PC-3 (cell line): ENCODE measurements at regions not wholly inside any gene's neighbourhood (a gene's known extent, or its start where the extent isn't known, plus 50 kb on each side); places are given as distances from the start of the nearest gene placed in this dataset.

Experiments used
- ATAC-seq: fragments of 200-7000 bp; cut with Tn5 transposase; 2 replicates; pipeline ENCODE4 v1.9.1; 2020; ENCODE audit warnings: mild to moderate bottlenecking, moderate library complexity
- BruUV-seq: library from RNA; stranded (reverse); fragments of 400-500 nt; replicated peaks from 2 replicates; lab custom pipeline; 2021; lab: Mats Ljungman, UMichigan
- CTCF ChIA-PET: fragments of 300-600 bp; sonication (Branson Sonifier 250); formaldehyde crosslinking; loops from one replicate; lab custom pipeline; 2022; ENCODE audit warnings: antibody characterized with exemption; lab: Charles Lee
- POLR2A ChIA-PET: fragments of 300-600 bp; sonication (Branson Sonifier 250); formaldehyde crosslinking; loops from one replicate; lab custom pipeline; 2022; ENCODE audit warnings: antibody characterized with exemption; ENCODE audit not compliant: unreplicated experiment; lab: Charles Lee
- DNase-seq: peaks from one replicate; pipeline ENCODE4 v3.0.0-alpha.2; 2015
- H2AFZ ChIP-seq: fragments of 300-600 bp; sonication (generic); 2 replicates; pipeline ENCODE4 v1.6.0; 2016; ENCODE audit warnings: antibody characterized with exemption, low read length
- H3F3A ChIP-seq: fragments of 300-600 bp; sonication (generic); one replicate; pipeline ENCODE4 v1.6.0; 2017; ENCODE audit warnings: antibody characterized with exemption, low read length, control low read depth, mild to moderate bottlenecking; ENCODE audit not compliant: unreplicated experiment
- H3K27ac ChIP-seq: fragments of 300-600 bp; sonication (generic); 2 replicates; pipeline ENCODE4 v1.5.1; 2016; ENCODE audit warnings: mild to moderate bottlenecking, low read length
- H3K27me3 ChIP-seq: fragments of 300-600 bp; sonication (generic); 2 replicates; pipeline ENCODE4 v1.6.1; 2016; ENCODE audit warnings: low read length, mixed read lengths
- H3K36me3 ChIP-seq: fragments of 300-600 bp; sonication (generic); 2 replicates; pipeline ENCODE4 v1.6.1; 2016; ENCODE audit warnings: low read depth, mixed run types, low read length, mixed read lengths
- H3K4me1 ChIP-seq: fragments of 300-600 bp; sonication (generic); 2 replicates; pipeline ENCODE4 v1.5.1; 2016; ENCODE audit warnings: low read length; ENCODE audit not compliant: insufficient read depth
- H3K4me2 ChIP-seq: fragments of 300-600 bp; sonication (generic); 2 replicates; pipeline ENCODE4 v1.6.0; 2016; ENCODE audit warnings: low read length
- H3K4me3 ChIP-seq: fragments of 300-600 bp; sonication (generic); 2 replicates; pipeline ENCODE4 v1.5.1; 2016; ENCODE audit warnings: mild to moderate bottlenecking, low read length, mixed read lengths
- H3K79me2 ChIP-seq: fragments of 300-600 bp; sonication (generic); 2 replicates; pipeline ENCODE4 v1.6.1; 2017; ENCODE audit warnings: low read length, mixed read lengths
- H3K9ac ChIP-seq: fragments of 300-600 bp; sonication (generic); 2 replicates; pipeline ENCODE4 v1.6.0; 2016; ENCODE audit warnings: mild to moderate bottlenecking, low read length
- H3K9me2 ChIP-seq: fragments of 300-600 bp; sonication (generic); replicated peaks from 2 replicates; pipeline ENCODE4 v1.6.1; 2016; ENCODE audit warnings: mixed run types, low read length, mixed read lengths
- H3K9me3 ChIP-seq: fragments of 300-600 bp; sonication (generic); 2 replicates; pipeline ENCODE4 v1.6.1; 2016; ENCODE audit warnings: low read length, mixed read lengths
- H4K20me1 ChIP-seq: fragments of 300-600 bp; sonication (generic); 2 replicates; pipeline ENCODE4 v1.6.1; 2016; ENCODE audit warnings: low read length, mixed read lengths
- EZH2 ChIP-seq: fragments of 300-600 bp; sonication (generic); IDR thresholded peaks from one replicate; pipeline ENCODE4 v1.6.1; 2017; ENCODE audit warnings: antibody characterized with exemption, mild to moderate bottlenecking, low read length; ENCODE audit not compliant: unreplicated experiment
- EZH2phosphoT487 ChIP-seq: fragments of 300-600 bp; sonication (generic); IDR thresholded peaks from 2 replicates; pipeline ENCODE4 v1.6.1; 2018; ENCODE audit warnings: mild to moderate bottlenecking, antibody characterized with exemption, low read length, borderline replicate concordance
- intact Hi-C: fragments of 100-400 bp; cut with micrococcal nuclease; formaldehyde crosslinking; loops from 2 replicates; pipeline ENCODE4 v1.9.0; 2023
- TF ChIP-seq, protein P1 (sequence below): fragments of 300-600 bp; sonication (generic); conservative IDR thresholded peaks from 2 replicates; pipeline ENCODE4 v1.5.1; 2017; ENCODE audit warnings: antibody characterized with exemption, low read depth, mild to moderate bottlenecking, low read length

DNA sequence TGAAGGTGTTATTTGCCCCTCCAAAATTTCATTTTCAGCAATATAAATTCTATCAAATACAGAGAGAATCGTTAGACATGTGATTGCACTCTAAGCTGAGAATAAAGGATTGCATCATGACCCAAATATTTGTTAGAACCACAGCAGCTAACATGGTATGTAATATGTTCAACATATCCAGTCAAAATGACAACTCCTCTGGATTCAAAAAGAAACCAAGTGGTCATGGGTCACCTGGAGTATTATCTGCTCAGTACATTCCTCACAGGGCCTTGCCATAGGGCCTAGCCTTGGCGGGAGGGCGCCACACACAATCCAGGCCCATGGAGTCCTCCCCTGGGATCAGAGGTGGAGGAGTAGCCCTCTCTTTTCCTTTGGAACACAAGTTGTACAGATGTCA lies 179.2 kb downstream of the HSD17B3 start:
- no peaks in the 10 kb centered on the region for H4K20me1 ChIP-seq
- H3K4me3 ChIP-seq: no peak overlapping the region
- no peak overlapping the region for H3K27ac ChIP-seq
- H3K79me2 ChIP-seq: no peaks in the 10 kb centered on the region
- H2AFZ ChIP-seq: no peak overlapping the region
- no peak overlapping the region for H3K9ac ChIP-seq
- no peaks in the 10 kb centered on the region for H3K9me3 ChIP-seq
- no TSS peak for BruUV-seq
- intact Hi-C loops: no loop called here
- no peaks in the 10 kb centered on the region for H3K4me1 ChIP-seq
- no peaks in the 10 kb centered on the region for H3F3A ChIP-seq
- H3K36me3 ChIP-seq: no peaks in the 10 kb centered on the region
- DNase-seq (no peak), ATAC-seq (no peak)
- POLR2A ChIA-PET: no interaction called here
- TF ChIP-seq EZH2 (no peak), EZH2phosphoT487 (no peak)
- TF ChIP-seq, protein P1, sequence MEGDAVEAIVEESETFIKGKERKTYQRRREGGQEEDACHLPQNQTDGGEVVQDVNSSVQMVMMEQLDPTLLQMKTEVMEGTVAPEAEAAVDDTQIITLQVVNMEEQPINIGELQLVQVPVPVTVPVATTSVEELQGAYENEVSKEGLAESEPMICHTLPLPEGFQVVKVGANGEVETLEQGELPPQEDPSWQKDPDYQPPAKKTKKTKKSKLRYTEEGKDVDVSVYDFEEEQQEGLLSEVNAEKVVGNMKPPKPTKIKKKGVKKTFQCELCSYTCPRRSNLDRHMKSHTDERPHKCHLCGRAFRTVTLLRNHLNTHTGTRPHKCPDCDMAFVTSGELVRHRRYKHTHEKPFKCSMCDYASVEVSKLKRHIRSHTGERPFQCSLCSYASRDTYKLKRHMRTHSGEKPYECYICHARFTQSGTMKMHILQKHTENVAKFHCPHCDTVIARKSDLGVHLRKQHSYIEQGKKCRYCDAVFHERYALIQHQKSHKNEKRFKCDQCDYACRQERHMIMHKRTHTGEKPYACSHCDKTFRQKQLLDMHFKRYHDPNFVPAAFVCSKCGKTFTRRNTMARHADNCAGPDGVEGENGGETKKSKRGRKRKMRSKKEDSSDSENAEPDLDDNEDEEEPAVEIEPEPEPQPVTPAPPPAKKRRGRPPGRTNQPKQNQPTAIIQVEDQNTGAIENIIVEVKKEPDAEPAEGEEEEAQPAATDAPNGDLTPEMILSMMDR: no peak
- CTCF ChIA-PET: no interaction called here
- no peak overlapping the region for H3K4me2 ChIP-seq
- no peaks in the 10 kb centered on the region for H3K27me3 ChIP-seq
- H3K9me2 ChIP-seq: no peaks in the 10 kb centered on the region

DNA sequence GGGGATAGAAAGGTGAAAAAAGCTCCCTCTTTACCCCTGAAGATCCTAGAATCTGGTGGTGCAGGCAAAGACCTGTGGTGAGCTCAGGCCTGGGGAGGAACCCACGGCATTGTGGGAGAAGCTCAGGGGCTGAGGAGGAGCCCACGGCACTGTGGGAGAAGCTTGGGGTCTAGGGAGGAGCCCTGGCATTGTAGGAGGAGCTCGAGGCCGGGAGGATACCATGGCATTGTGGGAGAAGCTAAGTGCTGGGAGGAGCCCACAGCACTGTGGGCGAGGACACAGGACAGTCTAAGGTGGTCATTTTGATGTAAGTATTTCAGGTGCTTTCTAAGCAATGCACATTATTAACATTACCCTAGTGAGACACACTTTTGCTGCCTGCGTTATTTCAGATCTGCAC lies 179.7 kb downstream of the HSD17B3 start:
- no peak overlapping the region for H2AFZ ChIP-seq
- no peaks in the 10 kb centered on the region for H3K27me3 ChIP-seq
- H3K4me2 ChIP-seq: no peak overlapping the region
- H3K4me3 ChIP-seq: no peak overlapping the region
- no peak for ATAC-seq
- no peak overlapping the region for H3K27ac ChIP-seq
- TF ChIP-seq EZH2 (no peak), EZH2phosphoT487 (no peak)
- TF ChIP-seq, protein P1: no peak
- no peaks in the 10 kb centered on the region for H3F3A ChIP-seq
- H3K4me1 ChIP-seq: no peaks in the 10 kb centered on the region
- H3K36me3 ChIP-seq: no peaks in the 10 kb centered on the region
- no peak overlapping the region for H3K9ac ChIP-seq
- H3K79me2 ChIP-seq: no peaks in the 10 kb centered on the region
- no peaks in the 10 kb centered on the region for H3K9me3 ChIP-seq
- H3K9me2 ChIP-seq: no peaks in the 10 kb centered on the region
- CTCF ChIA-PET: no interaction called here
- BruUV-seq: no TSS peak
- no peaks in the 10 kb centered on the region for H4K20me1 ChIP-seq
- POLR2A ChIA-PET: no interaction called here
- no peak for DNase-seq
- intact Hi-C loops: no loop called here

DNA sequence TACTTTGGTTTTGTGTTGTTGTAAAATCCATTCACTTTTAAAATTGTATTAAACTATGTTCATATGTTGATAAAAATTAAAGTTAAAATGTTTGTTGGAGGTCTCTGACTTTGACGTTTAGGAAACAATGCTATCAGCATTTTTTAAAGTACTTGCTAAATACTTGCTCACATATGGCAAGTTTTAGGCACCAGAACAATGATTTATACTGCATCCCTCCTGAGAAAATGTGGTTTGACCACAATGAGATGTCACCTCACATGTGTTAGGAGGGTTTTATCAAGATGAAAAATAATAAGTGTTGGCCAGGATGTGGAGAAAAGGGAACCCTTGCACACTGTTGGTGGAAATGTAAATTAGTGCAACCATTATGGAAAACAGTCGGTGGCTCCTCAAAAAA lies 180.8 kb downstream of the HSD17B3 start:
- no peaks in the 10 kb centered on the region for H3F3A ChIP-seq
- no peaks in the 10 kb centered on the region for H3K36me3 ChIP-seq
- ATAC-seq (no peak), DNase-seq (no peak)
- H3K4me3 ChIP-seq: no peak overlapping the region
- H3K4me1 ChIP-seq: no peaks in the 10 kb centered on the region
- ChIA-PET CTCF (no interaction called here), POLR2A (no interaction called here)
- no peak overlapping the region for H3K9ac ChIP-seq
- no peaks in the 10 kb centered on the region for H4K20me1 ChIP-seq
- H3K9me3 ChIP-seq: no peaks in the 10 kb centered on the region
- H3K27ac ChIP-seq: no peak overlapping the region
- no TSS peak for BruUV-seq
- no peak overlapping the region for H2AFZ ChIP-seq
- intact Hi-C loops: no loop called here
- no peak overlapping the region for H3K4me2 ChIP-seq
- no peaks in the 10 kb centered on the region for H3K79me2 ChIP-seq
- H3K27me3 ChIP-seq: no peaks in the 10 kb centered on the region
- H3K9me2 ChIP-seq: no peaks in the 10 kb centered on the region
- TF ChIP-seq, protein P1: no peak
- no peak for TF ChIP-seq EZH2
- no peak for TF ChIP-seq EZH2phosphoT487
